CD4-positive, alpha-beta T cell treated with Interleukin-2 at 100 ng/mL for 4 hours (primary cell): ENCODE measurements at regions not wholly inside any gene's neighbourhood (a gene's known extent, or its start where the extent isn't known, plus 50 kb on each side); places are given as distances from the start of the nearest gene placed in this dataset.
"Not testable (repeated sequence)": the region's sequence is repeated elsewhere in the genome, so short reads cannot be mapped to it uniquely, and the experiment has no call there.

Source experiments
- DNase-seq: peaks from one replicate; pipeline ENCODE4 v3.0.0-alpha.2; 2020; ENCODE audit warnings: low spot score

- no peak for DNase-seq
Observed at GRCh38 chr4:147246096-147246495, 234.8 kb upstream of the EDNRA start.

GRCh38 chr4:147246528-147246927, 234.4 kb upstream of the EDNRA start:
- DNase-seq = not testable (repeated sequence)

GRCh38 chr4:147247579-147247978, 233.3 kb upstream of the EDNRA start:
- DNase-seq = no peak

- no peak for DNase-seq
Observed at GRCh38 chr4:147250062-147250461, 230.8 kb upstream of the EDNRA start.

- DNase-seq = not testable (repeated sequence)
Observed at GRCh38 chr4:147255268-147255667, 225.6 kb upstream of the EDNRA start.

- DNase-seq = not testable (repeated sequence)
Observed at GRCh38 chr4:147259271-147259670, 221.6 kb upstream of the EDNRA start.

GRCh38 chr4:147284256-147284835, 196.6 kb upstream of the EDNRA start:
- no peak for DNase-seq

- DNase-seq = no peak
Observed at GRCh38 chr4:147284935-147285334, 196.0 kb upstream of the EDNRA start.

- no peak for DNase-seq
Observed at GRCh38 chr4:147285751-147286150, 195.1 kb upstream of the EDNRA start.

GRCh38 chr4:147286846-147287587, 193.9 kb upstream of the EDNRA start:
- no peak for DNase-seq

GRCh38 chr4:147287588-147287890, 193.4 kb upstream of the EDNRA start:
- no peak for DNase-seq

- no peak for DNase-seq
Observed at GRCh38 chr4:147288512-147288911, 192.4 kb upstream of the EDNRA start.

GRCh38 chr4:147289181-147289580, 191.7 kb upstream of the EDNRA start:
- DNase-seq = no peak

- not testable (repeated sequence) for DNase-seq
Observed at GRCh38 chr4:147292604-147293313, 188.1 kb upstream of the EDNRA start.

- not testable (repeated sequence) for DNase-seq
Observed at GRCh38 chr4:147293314-147293677, 187.6 kb upstream of the EDNRA start.

- no peak for DNase-seq
Observed at GRCh38 chr4:147299205-147299604, 181.7 kb upstream of the EDNRA start.

GRCh38 chr4:147303174-147303872, 177.6 kb upstream of the EDNRA start:
- no peak for DNase-seq

GRCh38 chr4:147303873-147304229, 177.0 kb upstream of the EDNRA start:
- DNase-seq = no peak

- no peak for DNase-seq
Observed at GRCh38 chr4:147307896-147308674, 172.8 kb upstream of the EDNRA start.

GRCh38 chr4:147309434-147309833, 171.5 kb upstream of the EDNRA start:
- DNase-seq = no peak

GRCh38 chr4:147310312-147310711, 170.6 kb upstream of the EDNRA start:
- no peak for DNase-seq

- DNase-seq = no peak
Observed at GRCh38 chr4:147311956-147312355, 168.9 kb upstream of the EDNRA start.
